Erythroblast (primary cell): ENCODE measurements at regions not wholly inside any gene's neighbourhood (a gene's known extent, or its start where the extent isn't known, plus 50 kb on each side); places are given as distances from the start of the nearest gene placed in this dataset.

ENCODE experiments used
- DNase-seq, 2 experiments: peaks; one replicate each; lab custom pipeline; 2025; lab: John Stamatoyannopoulos, UW
- GATA1 ChIP-seq: IDR thresholded peaks from 2 replicates; pipeline ENCODE4 v1.6.1; 2011; ENCODE audit warnings: low read depth, mild to moderate bottlenecking, control low read depth, low read length, moderate library complexity
- POLR2A ChIP-seq: IDR thresholded peaks from 2 replicates; pipeline ENCODE4 v1.6.1; 2011; ENCODE audit warnings: mild to moderate bottlenecking, low read length

DNA sequence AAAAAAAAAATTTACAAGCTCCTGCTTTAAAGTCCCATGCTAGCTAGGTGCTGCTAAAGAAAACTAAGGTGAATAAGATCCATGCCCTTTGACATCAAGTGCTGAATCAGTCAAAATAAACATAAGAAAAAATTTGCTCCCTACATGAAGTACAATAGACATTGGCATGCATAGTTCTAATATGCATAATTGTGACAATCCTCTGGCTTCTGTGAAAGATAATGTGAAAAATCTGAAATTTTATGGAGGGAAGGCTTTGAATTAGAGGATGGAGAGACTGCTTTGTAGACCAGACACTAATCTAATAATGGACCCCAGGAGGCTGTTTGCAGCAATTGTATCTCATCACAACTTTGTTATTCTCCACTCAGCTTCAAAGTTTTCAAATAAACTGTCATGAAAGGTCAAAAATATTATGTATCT, 127.9 kb upstream of the CDK1 start:
- no peak for DNase-seq
- TF ChIP-seq GATA1 (no peak), POLR2A (no peak)

DNA sequence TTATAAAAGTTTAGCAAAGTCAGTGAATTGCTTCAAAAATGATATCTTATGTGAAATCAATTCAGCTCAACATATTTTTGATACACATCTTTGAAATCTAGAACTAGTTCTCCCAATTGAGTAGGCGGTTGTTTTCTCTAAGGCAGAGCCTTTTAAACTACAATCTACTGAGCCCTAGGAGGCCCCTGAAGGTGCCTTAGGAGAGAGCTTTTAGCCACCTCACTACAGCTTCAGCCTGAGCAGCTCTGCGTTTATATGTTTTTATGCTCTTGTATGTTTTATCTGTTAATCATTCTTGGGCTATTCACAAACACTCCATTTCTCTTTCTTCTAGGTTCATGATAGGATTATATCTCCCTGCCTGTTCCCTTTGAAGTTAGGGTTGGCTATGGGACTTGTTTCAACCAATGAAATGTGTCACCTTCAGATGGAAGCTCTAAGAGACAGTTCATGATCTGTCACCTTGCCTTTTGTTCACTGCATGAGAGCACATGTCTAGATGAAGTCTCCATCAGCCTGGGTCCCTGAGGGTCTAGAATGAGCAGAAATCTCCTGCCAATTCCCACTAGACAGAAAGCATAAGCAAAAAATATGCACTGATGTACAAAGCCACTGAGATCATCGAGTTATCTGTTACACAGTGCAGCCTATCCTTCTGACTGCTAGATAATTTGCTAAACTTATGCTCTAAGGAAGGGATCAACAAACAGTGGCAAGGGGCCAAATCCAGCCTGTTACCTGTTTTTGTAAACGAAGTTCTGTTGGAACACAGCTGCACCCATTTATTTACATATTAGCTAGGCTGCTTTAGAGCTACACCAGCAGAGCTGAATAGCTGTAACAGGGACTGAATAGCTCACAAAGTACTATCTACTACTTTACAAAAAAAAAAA, 128.5 kb upstream of the CDK1 start:
- DNase-seq = no peak
- TF ChIP-seq POLR2A (no peak), GATA1 (no peak)

DNA sequence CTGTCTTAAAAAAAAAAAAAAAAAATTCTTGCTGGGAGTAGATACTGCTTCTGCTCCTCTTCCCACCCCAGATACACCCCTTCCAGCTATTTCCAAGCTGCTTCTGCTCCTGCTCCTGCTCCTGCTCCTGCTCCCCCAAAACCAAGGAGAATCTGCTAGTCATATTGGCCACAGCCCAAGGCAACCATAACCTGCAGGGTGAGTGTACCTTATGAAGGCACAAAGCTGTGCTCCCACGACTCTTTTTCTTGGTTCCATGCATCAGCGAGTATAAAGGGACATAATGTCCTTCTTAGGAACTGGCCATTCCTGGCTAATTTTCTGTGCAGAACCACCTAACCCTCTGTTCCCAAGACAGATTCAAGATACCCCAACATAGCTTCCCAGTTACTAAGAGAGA, 129.5 kb upstream of the CDK1 start:
- TF ChIP-seq GATA1 = no peak
- DNase-seq = no peak

DNA sequence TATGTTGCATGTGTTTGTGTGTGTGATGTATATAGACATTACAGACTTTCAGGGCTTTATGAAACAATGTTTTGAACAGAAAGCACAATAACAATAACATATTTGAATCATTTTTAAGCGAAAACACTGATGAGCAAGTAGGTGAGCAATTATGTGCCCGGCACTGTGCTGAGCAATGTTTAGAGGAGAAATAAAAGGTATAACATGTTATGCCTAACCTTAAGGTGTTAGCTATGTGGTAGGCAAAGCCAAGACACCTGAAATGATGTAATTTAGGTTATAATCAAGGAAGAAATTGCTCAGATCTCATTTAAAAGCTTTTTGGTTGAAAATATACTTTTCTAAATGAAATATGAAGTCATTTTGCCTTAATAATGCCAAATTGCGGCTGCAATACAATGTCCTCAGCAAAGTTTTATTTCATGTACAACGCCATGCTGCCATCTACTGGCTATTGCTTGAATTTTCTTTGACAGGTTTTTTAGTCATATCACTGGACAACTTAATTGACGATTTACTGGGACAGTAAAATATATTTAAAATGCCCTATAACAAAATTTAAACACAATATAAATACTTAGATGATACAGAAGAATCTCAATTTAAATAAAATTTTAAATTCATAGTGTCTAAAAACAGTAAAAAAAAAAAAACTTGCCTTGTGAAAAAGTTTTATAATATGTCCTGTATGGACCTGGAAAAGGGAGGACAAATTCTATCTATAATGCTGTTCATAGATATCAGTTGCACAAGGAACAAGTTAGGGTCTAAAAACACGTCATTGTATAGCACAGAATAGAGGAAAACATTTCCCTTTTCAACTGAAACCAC, 131.1 kb upstream of the CDK1 start:
- no peak for TF ChIP-seq POLR2A
- peak; percentile 56 to 75 for DNase-seq

DNA sequence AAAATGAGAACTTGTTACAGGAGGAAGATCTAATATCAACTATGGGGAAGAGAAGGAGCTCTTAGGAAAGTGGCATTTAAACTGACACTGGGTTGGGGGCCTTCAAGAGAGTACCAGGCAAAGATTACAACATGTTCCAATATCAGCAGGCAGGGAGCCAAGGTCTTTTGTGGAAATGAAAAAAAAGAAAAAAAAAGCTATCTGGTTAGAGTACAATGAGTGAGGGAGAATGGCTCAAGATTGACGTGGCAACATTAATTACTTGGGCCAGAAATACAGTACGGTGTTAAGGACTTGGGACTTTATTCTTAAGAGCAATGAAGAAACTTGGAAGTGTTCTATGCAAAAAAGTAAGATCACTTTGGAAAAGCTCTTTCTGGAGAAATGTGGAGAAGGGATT, 132.3 kb upstream of the CDK1 start:
- no peak for TF ChIP-seq POLR2A
- TF ChIP-seq GATA1 = no peak
- no peak for DNase-seq

DNA sequence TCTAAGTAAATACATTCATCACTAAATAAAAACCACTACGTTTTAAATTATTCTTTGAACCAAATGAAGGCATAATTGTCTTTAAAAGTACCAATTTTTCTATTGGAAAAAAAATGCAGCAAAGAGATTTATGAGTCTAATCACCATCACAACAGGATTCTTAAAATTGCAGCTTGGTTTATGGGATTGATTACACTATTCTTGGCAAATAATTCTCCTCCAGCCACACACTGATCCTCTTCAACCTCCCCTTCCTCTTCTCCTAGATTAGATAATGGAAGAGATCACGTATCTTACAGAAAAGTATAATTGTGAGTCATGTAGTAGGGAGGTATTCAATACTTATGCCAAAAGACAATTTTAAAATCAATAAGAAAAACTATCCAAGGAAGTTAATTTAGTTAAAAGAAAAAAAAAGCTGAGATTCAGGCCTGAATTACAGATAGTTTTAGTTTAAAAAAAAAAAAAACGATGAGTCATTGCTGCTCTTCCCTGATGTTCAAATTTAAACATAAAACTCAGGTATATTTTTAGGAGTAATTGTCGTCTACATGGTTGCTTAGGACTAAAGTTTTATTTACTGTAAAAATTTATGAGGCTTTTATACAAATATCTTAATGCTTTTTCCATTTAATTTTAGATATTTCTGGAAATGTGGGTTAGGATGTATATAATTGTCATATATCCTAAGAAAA, 133.7 kb upstream of the CDK1 start:
- TF ChIP-seq GATA1 = no peak
- no peak for TF ChIP-seq POLR2A
- DNase-seq = no peak

DNA sequence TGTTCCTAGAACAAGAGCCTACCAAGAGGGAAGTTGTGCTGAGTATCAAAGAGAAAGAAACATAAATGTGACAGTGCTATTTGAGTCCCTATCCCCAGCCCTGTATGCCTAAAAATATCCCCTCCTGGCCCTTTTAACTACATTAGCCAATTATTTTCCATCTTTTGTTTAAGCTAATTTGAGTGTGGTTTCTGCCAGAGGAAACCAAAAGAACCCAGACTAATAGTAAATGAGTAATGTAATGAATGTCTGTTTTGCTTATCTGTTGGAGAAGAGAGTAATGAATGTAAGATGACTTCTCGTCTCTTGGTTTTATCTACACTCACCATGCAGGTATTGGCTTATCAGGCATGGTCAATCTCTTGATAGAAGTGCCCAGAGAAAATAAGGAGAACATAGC, 134.4 kb upstream of the CDK1 start:
- peak in 1 of 2 experiments; percentile 4 for DNase-seq
- TF ChIP-seq POLR2A (no peak), GATA1 (no peak)

DNA sequence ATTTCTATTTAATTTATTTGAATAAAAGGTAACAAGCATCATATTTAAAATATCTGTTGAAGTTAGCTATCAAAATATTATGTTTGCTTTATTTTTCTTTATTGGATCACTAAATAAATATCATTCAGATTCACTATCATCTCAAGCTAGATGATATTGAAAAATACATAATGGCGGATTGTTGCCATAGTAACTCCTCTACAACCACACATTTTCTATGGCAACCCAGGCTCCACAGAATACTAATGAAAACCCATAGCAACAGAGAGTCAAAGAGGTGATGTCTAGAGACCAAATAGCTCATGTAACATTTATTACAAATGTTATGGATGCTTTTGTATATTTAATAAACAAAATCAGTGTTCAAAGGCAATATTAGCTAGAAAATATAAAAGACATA, 148.9 kb upstream of the CDK1 start:
- TF ChIP-seq GATA1 (no peak), POLR2A (no peak)
- no peak for DNase-seq

DNA sequence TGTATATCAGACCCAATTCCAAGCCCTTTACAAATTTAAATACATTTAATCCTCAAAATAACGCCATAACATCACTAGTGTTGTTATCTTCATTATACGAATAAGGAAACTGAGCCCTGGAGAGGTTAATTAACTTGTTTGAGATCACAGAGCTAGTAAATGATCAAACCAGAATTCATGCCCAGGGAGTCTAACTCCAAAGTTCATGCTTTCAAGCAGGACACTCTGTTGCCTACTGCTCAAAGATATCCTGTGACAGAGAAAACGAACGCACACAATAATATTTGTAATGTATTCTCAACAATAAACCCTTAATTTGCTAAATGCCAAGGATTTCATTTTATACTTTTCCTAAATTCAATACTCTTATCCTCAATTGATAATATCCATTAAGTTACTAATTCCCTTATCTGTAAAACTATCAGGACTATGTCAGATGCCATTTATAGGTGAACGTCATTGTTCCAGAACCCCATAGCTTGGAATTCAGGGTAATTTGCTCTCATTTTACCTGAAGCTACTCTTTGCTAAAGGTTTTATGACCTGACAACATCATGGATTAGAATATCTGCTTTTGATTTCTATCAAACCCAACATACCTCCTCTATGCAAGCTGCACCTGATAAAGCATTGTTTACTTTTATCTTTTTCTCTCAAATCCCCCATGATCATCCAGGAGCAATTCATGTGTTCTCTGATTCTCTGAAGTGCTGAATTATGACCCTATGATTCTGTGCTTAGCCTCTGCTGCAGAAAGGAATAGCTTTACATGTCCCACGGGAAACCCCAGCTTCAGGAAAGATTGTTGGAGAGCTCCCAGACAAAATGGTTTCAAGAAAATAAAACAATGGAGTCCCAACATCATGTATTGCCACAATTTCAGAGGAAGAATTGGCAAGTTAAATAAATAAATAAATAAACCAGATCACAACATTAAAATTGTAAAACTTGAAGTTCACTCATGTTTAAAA, 150.2 kb upstream of the CDK1 start:
- no peak for DNase-seq
- TF ChIP-seq POLR2A (no peak), GATA1 (no peak)

DNA sequence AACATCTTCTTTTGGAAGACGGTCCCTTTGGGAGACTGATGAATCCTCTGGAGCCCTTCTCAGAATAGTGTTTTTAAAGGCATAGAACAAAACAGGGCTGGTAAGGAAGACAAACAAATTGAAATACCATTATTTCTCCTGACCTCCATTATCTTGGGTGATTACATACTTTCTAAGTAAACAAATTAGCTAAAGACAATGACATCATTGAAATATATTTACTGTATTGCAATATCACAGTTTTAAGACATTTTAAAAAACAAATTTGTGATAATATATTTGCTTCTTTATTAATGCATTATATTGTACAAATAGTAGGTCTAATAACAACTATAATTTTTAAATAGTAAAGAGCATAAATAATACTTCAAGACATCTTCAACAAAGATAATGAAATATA, 152.2 kb upstream of the CDK1 start:
- no peak for DNase-seq
- TF ChIP-seq GATA1 = no peak

DNA sequence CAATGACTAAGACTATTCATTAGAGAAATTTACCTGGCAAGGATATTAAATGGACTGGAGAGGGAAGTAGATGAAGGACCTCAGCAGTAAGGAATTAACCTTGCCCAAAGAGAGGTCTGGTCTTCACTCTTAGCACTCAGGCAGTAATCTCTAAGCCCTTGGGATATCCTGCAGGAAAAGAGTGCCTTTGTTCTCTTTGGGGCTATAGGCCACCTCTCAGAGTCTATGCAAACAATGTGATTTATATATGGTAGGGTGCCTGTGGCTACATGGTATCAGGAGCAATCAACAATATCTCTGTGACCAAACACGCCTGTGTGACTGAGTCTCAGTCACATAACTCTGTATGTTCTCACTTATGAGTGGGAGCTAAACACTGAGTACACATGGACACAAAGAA, 154.7 kb upstream of the CDK1 start:
- TF ChIP-seq POLR2A (no peak), GATA1 (no peak)
- no peak for DNase-seq

DNA sequence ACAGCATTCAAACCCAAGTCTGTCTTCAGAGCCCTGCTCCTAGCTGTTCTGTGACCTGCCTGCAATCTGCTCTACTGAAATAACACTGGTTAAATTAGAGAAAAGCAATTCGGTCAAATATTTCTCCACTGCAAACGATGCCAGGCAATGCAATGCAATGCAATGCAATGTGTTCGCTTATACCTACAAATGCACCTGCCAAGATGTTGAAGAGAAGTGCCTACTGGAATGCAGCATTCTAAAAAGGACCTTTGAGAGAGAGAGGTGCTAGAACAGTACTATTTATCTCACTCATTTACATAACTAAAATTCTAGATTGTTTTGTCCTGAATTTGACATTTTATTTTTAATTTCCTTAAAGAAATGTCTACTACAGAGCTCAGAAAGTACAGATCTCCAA, 157.3 kb upstream of the CDK1 start:
- DNase-seq = no peak
- TF ChIP-seq POLR2A (no peak), GATA1 (no peak)

DNA sequence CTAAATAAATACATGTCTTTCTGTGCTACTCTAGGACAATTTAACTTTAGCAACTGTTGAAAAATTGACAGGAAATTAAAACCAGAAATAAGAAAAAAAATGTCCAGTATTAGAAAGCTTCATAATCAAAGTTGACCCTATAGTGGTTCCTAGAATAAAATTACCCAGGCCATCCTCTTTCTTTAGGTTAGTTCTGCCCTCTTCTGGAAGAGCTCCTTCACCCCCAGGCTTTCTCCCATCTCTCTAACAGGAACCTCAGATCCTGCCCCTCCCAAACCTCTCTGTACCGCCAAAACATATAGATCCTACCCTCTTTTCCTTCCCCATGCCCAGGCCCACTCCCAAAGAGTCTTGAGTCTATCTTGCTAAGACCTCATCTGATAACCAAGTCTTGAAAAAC, 159.4 kb upstream of the CDK1 start:
- peak in 1 of 2 experiments; percentile 3 for DNase-seq
- no peak for TF ChIP-seq GATA1
- no peak for TF ChIP-seq POLR2A
